AG09319 (cell line): ENCODE measurements at regions not wholly inside any gene's neighbourhood (a gene's known extent, or its start where the extent isn't known, plus 50 kb on each side); places are given as distances from the start of the nearest gene placed in this dataset.

ENCODE experiments used
- DNase-seq: peaks from one replicate; pipeline ENCODE4 v3.0.0-alpha.2; 2010; ENCODE audit warnings: low read depth; ENCODE audit errors: extremely low read depth
- CTCF ChIP-seq: IDR thresholded peaks from 2 replicates; pipeline ENCODE4 v1.5.1; 2011; ENCODE audit warnings: low read depth, mild to moderate bottlenecking, inconsistent platforms, low read length, moderate library complexity

GRCh38 chr11:104256525-104256924 lies 92.6 kb upstream of the PDGFD start:
- TF ChIP-seq CTCF, result no peak
- DNase-seq, result no peak

GRCh38 chr11:104254347-104254746 lies 90.4 kb upstream of the PDGFD start:
- no peak for DNase-seq
- TF ChIP-seq CTCF, result peak; percentile 21

GRCh38 chr11:104246590-104246989 lies 82.6 kb upstream of the PDGFD start:
- DNase-seq, result no peak
- no peak for TF ChIP-seq CTCF

GRCh38 chr11:104238916-104239315 lies 75.0 kb upstream of the PDGFD start:
- no peak for TF ChIP-seq CTCF
- DNase-seq, result no peak

- TF ChIP-seq CTCF, result no peak
- DNase-seq, result no peak
These were observed 61.1 kb upstream of the PDGFD start for GRCh38 chr11:104225047-104225446.

- TF ChIP-seq CTCF, result no peak
- DNase-seq, result no peak
These were observed 58.5 kb upstream of the PDGFD start for GRCh38 chr11:104222464-104222863.

GRCh38 chr11:104221455-104221854 lies 57.5 kb upstream of the PDGFD start:
- TF ChIP-seq CTCF, result no peak
- no peak for DNase-seq

GRCh38 chr11:104219096-104219495 lies 55.1 kb upstream of the PDGFD start:
- no peak for TF ChIP-seq CTCF
- DNase-seq, result no peak
